HEK293 (cell line): ENCODE measurements at regions not wholly inside any gene's neighbourhood (a gene's known extent, or its start where the extent isn't known, plus 50 kb on each side); places are given as distances from the start of the nearest gene placed in this dataset.

Experiments
- CTCF ChIA-PET: fragments of 350-600 bp; formaldehyde crosslinking; extraction: SDS; loops from one replicate; lab custom pipeline; 2021; ENCODE audit warnings: antibody characterized with exemption; lab: Yijun Ruan, JAX
- POLR2A ChIA-PET: fragments of 300-600 bp; formaldehyde crosslinking; extraction: SDS; loops from one replicate; lab custom pipeline; 2020; ENCODE audit warnings: antibody characterized with exemption, inconsistent platforms; lab: Yijun Ruan, JAX
- H3K27ac ChIP-seq: fragments of 200-500 bp; sonication (Bioruptor generic); 2 replicates; pipeline ENCODE4 v1.5.1; 2014; ENCODE audit warnings: low read depth, low read length, control low read depth, inconsistent platforms; ENCODE audit errors: extremely low read depth
- H3K36me3 ChIP-seq, 2 experiments: fragments of 200-500 bp in 1 of 2; sonication (Bioruptor generic) in 1 of 2; 1 replicate in 1 of 2; 2 replicates in 1 of 2; pipeline ENCODE4 v1.5.1; 2014 to 2017; ENCODE audit warnings: inconsistent platforms in 2 of 2, low read length in 2 of 2; ENCODE audit not compliant: control insufficient read depth in 2 of 2, insufficient read depth in 1 of 2
- H3K4me1 ChIP-seq: fragments of 200-500 bp; sonication (Bioruptor generic); 2 replicates; pipeline ENCODE4 v1.5.1; 2014; ENCODE audit warnings: mild to moderate bottlenecking, low read length, inconsistent platforms; ENCODE audit not compliant: control insufficient read depth, insufficient read depth
- H3K4me3 ChIP-seq: 2 replicates; pipeline ENCODE4 v1.5.1; 2011; ENCODE audit warnings: low read depth, mild to moderate bottlenecking, control low read depth, low read length, moderate library complexity
- H3K9me3 ChIP-seq: fragments of 200-500 bp; sonication (Bioruptor generic); 2 replicates; pipeline ENCODE4 v1.5.1; 2014; ENCODE audit warnings: low read depth, low read length, inconsistent platforms; ENCODE audit not compliant: control insufficient read depth, insufficient read depth
- BCL11B ChIP-seq: fragments of 450-650 bp; formaldehyde crosslinking; IDR thresholded peaks from 2 replicates; pipeline ENCODE4 v1.5.1; 2016; ENCODE audit warnings: low read depth, missing biosample characterization, missing genetic modification characterization
- MEIS1 ChIP-seq: sonication (generic); formaldehyde crosslinking; IDR thresholded peaks from 2 replicates; pipeline ENCODE4 v1.8.1; 2022; ENCODE audit warnings: missing genetic modification reagents, mild to moderate bottlenecking, borderline replicate concordance
- OVOL3 ChIP-seq: fragments of 450-650 bp; formaldehyde crosslinking; IDR thresholded peaks from 2 replicates; pipeline ENCODE4 v1.5.1; 2016; ENCODE audit warnings: missing biosample characterization, missing genetic modification characterization
- PRDM6 ChIP-seq: fragments of 450-650 bp; formaldehyde crosslinking; IDR thresholded peaks from 2 replicates; pipeline ENCODE4 v1.5.1; 2017; ENCODE audit warnings: missing biosample characterization, missing genetic modification characterization
- SP7 ChIP-seq: fragments of 450-650 bp; formaldehyde crosslinking; IDR thresholded peaks from 2 replicates; pipeline ENCODE4 v1.5.1; 2016; ENCODE audit warnings: missing biosample characterization, missing genetic modification characterization
- ZBTB17 ChIP-seq: fragments of 450-650 bp; formaldehyde crosslinking; IDR thresholded peaks from 2 replicates; pipeline ENCODE4 v1.5.1; 2016; ENCODE audit warnings: missing biosample characterization, missing genetic modification characterization
- ZBTB21 ChIP-seq: fragments of 450-650 bp; formaldehyde crosslinking; IDR thresholded peaks from 2 replicates; pipeline ENCODE4 v1.5.1; 2017; ENCODE audit warnings: missing biosample characterization, missing genetic modification characterization
- ZBTB44 ChIP-seq: fragments of 450-650 bp; IDR thresholded peaks from 2 replicates; pipeline ENCODE4 v1.5.1; 2018; ENCODE audit warnings: missing biosample characterization, mild to moderate bottlenecking, missing genetic modification characterization
- ZFP69B ChIP-seq: fragments of 450-650 bp; formaldehyde crosslinking; IDR thresholded peaks from 2 replicates; pipeline ENCODE4 v1.5.1; 2016; ENCODE audit warnings: missing biosample characterization, missing genetic modification characterization
- ZNF174 ChIP-seq: fragments of 450-650 bp; formaldehyde crosslinking; IDR thresholded peaks from 2 replicates; pipeline ENCODE4 v1.5.0; 2017; ENCODE audit warnings: missing biosample characterization, mild to moderate bottlenecking, missing genetic modification characterization
- ZNF211 ChIP-seq: fragments of 450-650 bp; formaldehyde crosslinking; IDR thresholded peaks from 2 replicates; pipeline ENCODE4 v1.5.1; 2016; ENCODE audit warnings: low read depth, missing biosample characterization, missing genetic modification characterization
- ZNF398 ChIP-seq: fragments of 450-650 bp; formaldehyde crosslinking; IDR thresholded peaks from 2 replicates; pipeline ENCODE4 v1.5.1; 2017; ENCODE audit warnings: missing biosample characterization, missing genetic modification characterization
- ZNF510 ChIP-seq: fragments of 450-650 bp; formaldehyde crosslinking; IDR thresholded peaks from 2 replicates; pipeline ENCODE4 v1.5.1; 2018; ENCODE audit warnings: mild to moderate bottlenecking, missing genetic modification characterization, missing biosample characterization; ENCODE audit not compliant: insufficient replicate concordance
- ZNF76 ChIP-seq: fragments of 450-650 bp; formaldehyde crosslinking; IDR thresholded peaks from 2 replicates; pipeline ENCODE4; 2016; ENCODE audit warnings: low read depth, missing biosample characterization, missing genetic modification characterization, borderline replicate concordance
- ZNF785 ChIP-seq: fragments of 450-650 bp; formaldehyde crosslinking; IDR thresholded peaks from 2 replicates; pipeline ENCODE4 v1.5.1; 2016; ENCODE audit warnings: missing biosample characterization, missing genetic modification characterization
- ZSCAN5A ChIP-seq: fragments of 450-650 bp; formaldehyde crosslinking; IDR thresholded peaks from 2 replicates; pipeline ENCODE4 v1.5.1; 2016; ENCODE audit warnings: missing biosample characterization, missing genetic modification characterization

- Histone ChIP-seq H3K36me3 (no peaks in the 10 kb centered on the region), H3K27ac (no peak overlapping the region), H3K9me3 (no peaks in the 10 kb centered on the region), H3K4me3 (no peak overlapping the region), H3K4me1 (no peaks in the 10 kb centered on the region)
- ChIA-PET CTCF (no interaction called here), POLR2A (no interaction called here)
- no peak for TF ChIP-seq ZNF785
- no peak for TF ChIP-seq ZSCAN5A
- no peak for TF ChIP-seq ZNF510 (tag by site-specific recombination)
- no peak for TF ChIP-seq BCL11B
- TF ChIP-seq MEIS1 = no peak
- no peak for TF ChIP-seq ZNF76 (tag by site-specific recombination)
- no peak for TF ChIP-seq ZFP69B (tag by site-specific recombination)
- TF ChIP-seq, all 188 proteins: peak for 0
Observed at GRCh38 chr4:140286456-140286855, 87.0 kb upstream of the SCOC start.

- POLR2A ChIA-PET = no interaction called here
- TF ChIP-seq ZBTB44 (tag by site-specific recombination) = no peak
- no peak for TF ChIP-seq ZBTB17
- no peak for TF ChIP-seq ZBTB21 (tag by site-specific recombination)
- TF ChIP-seq ZNF174 (tag by site-specific recombination) = no peak
- TF ChIP-seq SP7 (tag by site-specific recombination) = no peak
- no peak for TF ChIP-seq ZNF211 (tag by site-specific recombination)
- TF ChIP-seq PRDM6 = no peak
- TF ChIP-seq OVOL3 (tag by site-specific recombination) = no peak
- TF ChIP-seq ZFP69B (tag by site-specific recombination) = no peak
- no peak for TF ChIP-seq ZNF398 (tag by site-specific recombination)
- TF ChIP-seq, all 188 proteins: peak for 0
- Histone ChIP-seq H3K9me3 (no peaks in the 10 kb centered on the region), H3K27ac (no peak overlapping the region), H3K4me3 (no peak overlapping the region), H3K36me3 (no peaks in the 10 kb centered on the region), H3K4me1 (no peaks in the 10 kb centered on the region)
- CTCF ChIA-PET = no interaction called here
Observed at GRCh38 chr4:140284456-140284855, 89.0 kb upstream of the SCOC start.
